B cell (primary cell): ENCODE measurements at regions not wholly inside any gene's neighbourhood (a gene's known extent, or its start where the extent isn't known, plus 50 kb on each side); places are given as distances from the start of the nearest gene placed in this dataset.

Source experiments
- ATAC-seq: fragments of 200-7000 bp; cut with Tn5 transposase; one replicate; pipeline ENCODE4 v1.10.0; 2021; ENCODE audit warnings: low read depth, mild to moderate bottlenecking, moderate number of reproducible peaks, moderate library complexity
- CTCF ChIA-PET: fragments of 350-600 bp; sonication (Branson Sonifier 250); formaldehyde crosslinking; loops from one replicate; lab custom pipeline; 2021; ENCODE audit warnings: antibody characterized with exemption, inconsistent platforms; lab: Charles Lee
- POLR2A ChIA-PET: fragments of 350-600 bp; sonication (Branson Sonifier 250); formaldehyde crosslinking; loops from one replicate; lab custom pipeline; 2021; ENCODE audit warnings: antibody characterized with exemption; lab: Charles Lee
- DNase-seq: peaks from one replicate; pipeline ENCODE4 v3.0.0; 2013
- H2AFZ ChIP-seq: 2 replicates; pipeline ENCODE4 v1.6.1; 2012; ENCODE audit warnings: mild to moderate bottlenecking, low read depth, low read length; ENCODE audit not compliant: insufficient read depth, poor library complexity, severe bottlenecking
- H3K27ac ChIP-seq, 2 donors: 1 replicate in 1 of 2; 2 replicates in 1 of 2; pipeline ENCODE4 v1.5.1; 2012 to 2013; ENCODE audit warnings: low read length in 2 of 2, mild to moderate bottlenecking in 2 of 2, moderate library complexity in 1 of 2
- H3K27me3 ChIP-seq, 4 experiments: fragments of 200-600 bp in 1 of 4; sonication (generic) in 1 of 4; replicated peaks in 1 of 4; 1 replicate in 2 of 4; 2 replicates in 2 of 4; pipeline versions ENCODE4 v1.6.1 to v1.7.0; 2013 to 2016; ENCODE audit warnings: low read length in 3 of 4, mild to moderate bottlenecking in 2 of 4, mixed read lengths in 1 of 4, moderate library complexity in 1 of 4; ENCODE audit not compliant: insufficient read depth in 4 of 4, control insufficient read depth in 3 of 4; ENCODE audit errors: control extremely low read depth in 1 of 4
- H3K36me3 ChIP-seq, 2 experiments: replicated peaks in 1 of 2; 1 replicate in 1 of 2; 2 replicates in 1 of 2; pipeline versions ENCODE4 v1.6.1 to v1.7.1; 2013; ENCODE audit warnings: low read length in 1 of 2; ENCODE audit not compliant: insufficient read depth in 2 of 2, control insufficient read depth in 1 of 2; ENCODE audit errors: control extremely low read depth in 1 of 2, extremely low read depth in 1 of 2
- H3K4me1 ChIP-seq, 2 donors: fragments of 200-600 bp in 1 of 2; sonication (generic) in 1 of 2; 1 replicate in 1 of 2; 2 replicates in 1 of 2; pipeline versions ENCODE4 v1.5.1 to v1.6.1; 2013 to 2017; ENCODE audit warnings: low read length in 2 of 2; ENCODE audit not compliant: control insufficient read depth in 2 of 2, insufficient read depth in 2 of 2
- H3K4me2 ChIP-seq: replicated peaks from 2 replicates; pipeline ENCODE3; 2012; ENCODE audit warnings: mild to moderate bottlenecking, low read depth, low read length; ENCODE audit not compliant: poor library complexity, severe bottlenecking
- H3K4me3 ChIP-seq, 5 experiments: fragments of 200-600 bp in 1 of 5; sonication (generic) in 1 of 5; 1 replicate in 3 of 5; 2 replicates in 2 of 5; pipeline versions ENCODE4 v1.5.1 to v1.7.0; 2011 to 2016; ENCODE audit warnings: low read length in 4 of 5, mild to moderate bottlenecking in 4 of 5, low read depth in 2 of 5, control low read depth in 1 of 5, moderate library complexity in 1 of 5; ENCODE audit not compliant: insufficient read depth in 1 of 5; ENCODE audit errors: control extremely low read depth in 1 of 5, extremely low read depth in 1 of 5
- H3K79me2 ChIP-seq: fragments of 200-600 bp; sonication (generic); one replicate; pipeline ENCODE4 v1.6.0; 2016; ENCODE audit warnings: low read length; ENCODE audit not compliant: control insufficient read depth, insufficient read depth
- H3K9ac ChIP-seq: fragments of 200-600 bp; sonication (generic); 2 replicates; pipeline ENCODE4 v1.6.1; 2017; ENCODE audit warnings: mild to moderate bottlenecking, low read length, moderate library complexity
- H3K9me3 ChIP-seq, 3 donors: one replicate each; pipeline versions ENCODE4 v1.6.1 to v1.7.1; 2013; ENCODE audit warnings: low read length in 2 of 3; ENCODE audit not compliant: control insufficient read depth in 2 of 3, insufficient read depth in 1 of 3; ENCODE audit errors: control extremely low read depth in 1 of 3
- H4K20me1 ChIP-seq: 2 replicates; pipeline ENCODE4 v1.6.0; 2012; ENCODE audit warnings: mild to moderate bottlenecking, low read length; ENCODE audit not compliant: insufficient read depth, control insufficient read depth, poor library complexity, severe bottlenecking
- H3K27ac Mint-ChIP-seq: one replicate; pipeline ENCODE4 v1.8.0; 2021; ENCODE audit warnings: mixed read lengths
- H3K27me3 Mint-ChIP-seq: one replicate; pipeline ENCODE4 v1.8.0; 2021; ENCODE audit warnings: mixed read lengths
- H3K4me1 Mint-ChIP-seq: one replicate; pipeline ENCODE4 v1.8.0; 2021; ENCODE audit warnings: mixed read lengths
- H3K4me3 Mint-ChIP-seq: one replicate; pipeline ENCODE4 v1.8.0; 2021; ENCODE audit warnings: mixed read lengths
- H3K9me3 Mint-ChIP-seq: one replicate; pipeline ENCODE4 v1.8.0; 2022; ENCODE audit warnings: mixed read lengths; ENCODE audit not compliant: insufficient read depth
- EZH2 ChIP-seq: IDR thresholded peaks from 2 replicates; pipeline ENCODE4 v1.6.1; 2012; ENCODE audit warnings: borderline replicate concordance, low read depth, mild to moderate bottlenecking, moderate library complexity, low read length; ENCODE audit not compliant: insufficient read depth, poor library complexity, severe bottlenecking
- WGBS: methylation state at CpG from one replicate; pipeline ENCODE4 v1.1.5; 2013; ENCODE audit warnings: missing lambda C conversion rate; ENCODE audit not compliant: insufficient coverage; 5-methylcytosine and 5-hydroxymethylcytosine counted together
- intact Hi-C: fragments of 100-400 bp; cut with micrococcal nuclease; formaldehyde crosslinking; loops from one replicate; pipeline ENCODE4 v1.10.0; 2022
- TF ChIP-seq, protein P1 (sequence below): fragments of 200-600 bp; IDR thresholded peaks from one replicate; pipeline ENCODE4 v1.8.0; 2022; ENCODE audit warnings: antibody characterized with exemption, mild to moderate bottlenecking

DNA sequence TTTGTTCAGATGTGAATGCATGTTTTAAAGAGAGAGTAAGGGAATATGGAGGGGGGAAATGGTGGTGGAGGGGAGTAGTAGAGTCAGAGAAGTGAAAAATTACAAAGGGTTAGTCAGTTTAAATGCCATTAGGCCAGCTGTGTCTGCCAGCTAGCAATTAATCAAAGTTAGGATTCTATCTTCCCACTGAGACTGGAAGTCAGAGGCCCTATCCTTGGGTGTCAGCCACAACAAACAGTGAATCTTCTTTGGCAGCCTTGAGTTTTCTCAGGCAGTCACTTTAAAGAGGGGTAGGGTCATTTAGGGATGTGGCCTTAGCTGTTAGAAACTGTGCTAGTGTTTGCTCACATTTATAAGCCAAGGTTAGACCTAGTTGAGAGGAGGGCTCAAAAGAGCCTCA, 120.5 kb upstream of the BTBD3 start:
- H3K79me2 ChIP-seq, result no peaks in the 10 kb centered on the region
- Mint-ChIP-seq H3K4me3 (no peak overlapping the region), H3K27ac (no peak overlapping the region), H3K27me3 (no peaks in the 10 kb centered on the region), H3K9me3 (no peaks in the 10 kb centered on the region), H3K4me1 (no peaks in the 10 kb centered on the region)
- no peak overlapping the region for H2AFZ ChIP-seq
- H3K4me2 ChIP-seq, result no peak overlapping the region
- H3K27ac ChIP-seq, result no peak overlapping the region
- POLR2A ChIA-PET, result no interaction called here
- intact Hi-C loops, result no loop called here
- H4K20me1 ChIP-seq, result no peaks in the 10 kb centered on the region
- H3K9ac ChIP-seq, result no peak overlapping the region
- H3K9me3 ChIP-seq, result no peaks in the 10 kb centered on the region
- DNase-seq, result no peak
- TF ChIP-seq, protein P1, sequence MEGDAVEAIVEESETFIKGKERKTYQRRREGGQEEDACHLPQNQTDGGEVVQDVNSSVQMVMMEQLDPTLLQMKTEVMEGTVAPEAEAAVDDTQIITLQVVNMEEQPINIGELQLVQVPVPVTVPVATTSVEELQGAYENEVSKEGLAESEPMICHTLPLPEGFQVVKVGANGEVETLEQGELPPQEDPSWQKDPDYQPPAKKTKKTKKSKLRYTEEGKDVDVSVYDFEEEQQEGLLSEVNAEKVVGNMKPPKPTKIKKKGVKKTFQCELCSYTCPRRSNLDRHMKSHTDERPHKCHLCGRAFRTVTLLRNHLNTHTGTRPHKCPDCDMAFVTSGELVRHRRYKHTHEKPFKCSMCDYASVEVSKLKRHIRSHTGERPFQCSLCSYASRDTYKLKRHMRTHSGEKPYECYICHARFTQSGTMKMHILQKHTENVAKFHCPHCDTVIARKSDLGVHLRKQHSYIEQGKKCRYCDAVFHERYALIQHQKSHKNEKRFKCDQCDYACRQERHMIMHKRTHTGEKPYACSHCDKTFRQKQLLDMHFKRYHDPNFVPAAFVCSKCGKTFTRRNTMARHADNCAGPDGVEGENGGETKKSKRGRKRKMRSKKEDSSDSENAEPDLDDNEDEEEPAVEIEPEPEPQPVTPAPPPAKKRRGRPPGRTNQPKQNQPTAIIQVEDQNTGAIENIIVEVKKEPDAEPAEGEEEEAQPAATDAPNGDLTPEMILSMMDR, result no peak
- TF ChIP-seq EZH2, result no peak
- no peaks in the 10 kb centered on the region for H3K27me3 ChIP-seq
- H3K4me1 ChIP-seq, result no peaks in the 10 kb centered on the region
- CTCF ChIA-PET, result no interaction called here
- ATAC-seq, result no peak
- no peaks in the 10 kb centered on the region for H3K36me3 ChIP-seq
- no peak overlapping the region for H3K4me3 ChIP-seq

DNA sequence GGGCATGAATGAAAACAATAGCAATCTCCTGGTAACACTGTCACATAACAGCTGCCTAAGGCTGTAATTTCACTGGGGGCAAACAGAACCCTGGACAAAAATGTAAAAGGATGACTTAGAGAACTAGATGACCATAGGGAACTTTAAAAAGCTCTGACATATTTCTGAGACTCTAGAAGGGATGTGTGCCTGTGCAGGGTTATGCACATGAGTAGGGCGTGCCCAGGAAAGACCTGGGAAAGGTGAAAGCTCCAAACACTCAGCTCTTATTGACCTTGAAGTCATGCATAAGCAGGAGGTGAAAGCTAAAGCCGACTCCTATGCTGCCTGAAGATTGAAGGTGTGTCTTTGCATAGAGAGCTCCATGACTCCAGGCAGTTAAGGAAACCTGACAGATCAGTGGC, 118.4 kb upstream of the BTBD3 start:
- WGBS, result 71% methylated on average over 1 of the region's 2 CpGs
- no peaks in the 10 kb centered on the region for H3K27me3 Mint-ChIP-seq
- no peak overlapping the region for H3K4me3 Mint-ChIP-seq

More for the DNA sequence above, 118.4 kb upstream of the BTBD3 start:
- Histone ChIP-seq H2AFZ (no peak overlapping the region), H4K20me1 (no peaks in the 10 kb centered on the region), H3K4me3 (no peak overlapping the region), H3K27ac (no peak overlapping the region), H3K9ac (no peak overlapping the region), H3K4me1 (no peaks in the 10 kb centered on the region), H3K36me3 (no peaks in the 10 kb centered on the region), H3K9me3 (no peaks in the 10 kb centered on the region), H3K27me3 (no peaks in the 10 kb centered on the region), H3K79me2 (no peaks in the 10 kb centered on the region), H3K4me2 (no peak overlapping the region)
- POLR2A ChIA-PET, result no interaction called here
- Mint-ChIP-seq H3K4me1 (no peaks in the 10 kb centered on the region), H3K27ac (no peak overlapping the region), H3K9me3 (peaks cover 4% of the 10 kb centered on the region)
- CTCF ChIA-PET, result no interaction called here
- ATAC-seq (no peak), DNase-seq (no peak)
- TF ChIP-seq EZH2, result no peak
- TF ChIP-seq, protein P1, result no peak
- intact Hi-C loops, result no loop called here
